ENCODE measurements at regions not wholly inside any gene's neighbourhood (a gene's known extent, or its start where the extent isn't known, plus 50 kb on each side); places are given as distances from the start of the nearest gene placed in this dataset.

DNA sequence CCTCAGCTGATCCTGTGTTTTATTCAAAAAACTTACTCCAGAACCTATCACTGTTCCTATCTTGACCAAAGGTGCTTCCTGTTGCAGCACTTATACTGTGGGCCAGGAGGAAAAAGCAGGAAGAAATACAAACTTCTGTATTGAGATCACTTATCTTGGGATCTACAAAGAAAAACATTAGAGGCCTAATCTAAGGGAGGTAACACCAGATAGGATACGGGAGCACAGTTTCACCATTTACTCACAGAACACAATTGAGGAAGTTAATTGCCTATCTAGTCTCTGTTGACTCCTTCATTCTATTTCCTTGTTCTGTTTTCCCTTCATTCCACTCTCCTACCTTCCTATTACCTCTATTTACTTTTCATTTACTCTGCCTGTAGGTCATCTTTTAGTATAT is 287.2 kb upstream of the LINC00305 start:
- Histone ChIP-seq H4K20me1 (ENCODE audit: insufficient read depth) (no peaks in the 10 kb centered on the region), H3K79me2 (ENCODE audit: insufficient read depth, low read depth) (no peaks in the 10 kb centered on the region), H3K36me3 (ENCODE audit: insufficient read depth) (no peaks in the 10 kb centered on the region), H3K4me1 (ENCODE audit: low read depth, poor library complexity, severe bottlenecking) (no peaks in the 10 kb centered on the region), H2AFZ (ENCODE audit: low read depth) (no peak overlapping the region), H3K27ac (no peak overlapping the region), H3K9ac (no peak overlapping the region), H3K4me2 (no peak overlapping the region), H3K27me3 (ENCODE audit: insufficient read depth, low read depth) (no peaks in the 10 kb centered on the region), H3K4me3 (IDR thresholded peaks at IDR 0.05; ENCODE audit: insufficient read depth, low read depth, low read length) (no peak overlapping the region)
- TF ChIP-seq, protein P1, sequence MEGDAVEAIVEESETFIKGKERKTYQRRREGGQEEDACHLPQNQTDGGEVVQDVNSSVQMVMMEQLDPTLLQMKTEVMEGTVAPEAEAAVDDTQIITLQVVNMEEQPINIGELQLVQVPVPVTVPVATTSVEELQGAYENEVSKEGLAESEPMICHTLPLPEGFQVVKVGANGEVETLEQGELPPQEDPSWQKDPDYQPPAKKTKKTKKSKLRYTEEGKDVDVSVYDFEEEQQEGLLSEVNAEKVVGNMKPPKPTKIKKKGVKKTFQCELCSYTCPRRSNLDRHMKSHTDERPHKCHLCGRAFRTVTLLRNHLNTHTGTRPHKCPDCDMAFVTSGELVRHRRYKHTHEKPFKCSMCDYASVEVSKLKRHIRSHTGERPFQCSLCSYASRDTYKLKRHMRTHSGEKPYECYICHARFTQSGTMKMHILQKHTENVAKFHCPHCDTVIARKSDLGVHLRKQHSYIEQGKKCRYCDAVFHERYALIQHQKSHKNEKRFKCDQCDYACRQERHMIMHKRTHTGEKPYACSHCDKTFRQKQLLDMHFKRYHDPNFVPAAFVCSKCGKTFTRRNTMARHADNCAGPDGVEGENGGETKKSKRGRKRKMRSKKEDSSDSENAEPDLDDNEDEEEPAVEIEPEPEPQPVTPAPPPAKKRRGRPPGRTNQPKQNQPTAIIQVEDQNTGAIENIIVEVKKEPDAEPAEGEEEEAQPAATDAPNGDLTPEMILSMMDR (conservative IDR thresholded peaks at IDR 0.05; ENCODE audit: low read depth, low read length): no peak

DNA sequence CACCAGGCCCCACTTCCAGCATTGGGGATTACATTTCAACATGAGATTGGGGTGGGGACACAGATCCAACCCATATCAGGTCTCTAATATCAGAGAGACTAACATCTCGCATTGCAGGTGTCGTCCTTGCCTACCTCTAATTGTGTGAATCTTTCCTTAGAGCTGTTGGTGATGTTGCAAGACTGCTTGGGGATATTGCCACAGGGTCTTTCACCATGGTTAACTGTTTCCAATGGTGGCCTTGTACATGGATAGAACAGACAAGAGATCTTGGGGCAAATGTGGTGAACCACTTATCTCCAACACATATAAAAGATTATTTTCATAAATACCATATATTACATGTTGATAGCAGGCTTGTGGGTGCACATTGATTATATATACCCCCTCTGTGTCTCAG is 270.3 kb upstream of the LINC00305 start:
- H4K20me1 ChIP-seq (ENCODE audit: insufficient read depth): no peaks in the 10 kb centered on the region
- no peak overlapping the region for H3K4me3 ChIP-seq (IDR thresholded peaks at IDR 0.05; ENCODE audit: insufficient read depth, low read depth, low read length)
- no peaks in the 10 kb centered on the region for H3K36me3 ChIP-seq (ENCODE audit: insufficient read depth)
- no peaks in the 10 kb centered on the region for H3K79me2 ChIP-seq (ENCODE audit: insufficient read depth, low read depth)
- TF ChIP-seq, protein P1 (conservative IDR thresholded peaks at IDR 0.05; ENCODE audit: low read depth, low read length): no peak
- no peaks in the 10 kb centered on the region for H3K4me1 ChIP-seq (ENCODE audit: low read depth, poor library complexity, severe bottlenecking)
- no peak overlapping the region for H3K4me2 ChIP-seq
- no peak overlapping the region for H2AFZ ChIP-seq (ENCODE audit: low read depth)
- H3K27ac ChIP-seq: no peak overlapping the region
- H3K9ac ChIP-seq: no peak overlapping the region
- no peaks in the 10 kb centered on the region for H3K27me3 ChIP-seq (ENCODE audit: insufficient read depth, low read depth)

GRCh38 chr18:64416990-64417389 is 268.1 kb upstream of the LINC00305 start:
- no peak overlapping the region for H3K9ac ChIP-seq
- no peak overlapping the region for H3K27ac ChIP-seq
- H3K4me2 ChIP-seq: no peak overlapping the region
- H3K4me1 ChIP-seq (ENCODE audit: low read depth, poor library complexity, severe bottlenecking): no peaks in the 10 kb centered on the region
- no peaks in the 10 kb centered on the region for H3K36me3 ChIP-seq (ENCODE audit: insufficient read depth)
- H3K27me3 ChIP-seq (ENCODE audit: insufficient read depth, low read depth): no peaks in the 10 kb centered on the region
- no peaks in the 10 kb centered on the region for H4K20me1 ChIP-seq (ENCODE audit: insufficient read depth)
- no peaks in the 10 kb centered on the region for H3K79me2 ChIP-seq (ENCODE audit: insufficient read depth, low read depth)
- no peak overlapping the region for H3K4me3 ChIP-seq (IDR thresholded peaks at IDR 0.05; ENCODE audit: insufficient read depth, low read depth, low read length)
- H2AFZ ChIP-seq (ENCODE audit: low read depth): no peak overlapping the region
- TF ChIP-seq, protein P1 (conservative IDR thresholded peaks at IDR 0.05; ENCODE audit: low read depth, low read length): no peak

- no peaks in the 10 kb centered on the region for H3K27me3 ChIP-seq (ENCODE audit: insufficient read depth, low read depth)
- no peaks in the 10 kb centered on the region for H4K20me1 ChIP-seq (ENCODE audit: insufficient read depth)
- H3K27ac ChIP-seq: no peak overlapping the region
- H3K4me2 ChIP-seq: no peak overlapping the region
- H3K4me1 ChIP-seq (ENCODE audit: low read depth, poor library complexity, severe bottlenecking): no peaks in the 10 kb centered on the region
- H3K79me2 ChIP-seq (ENCODE audit: insufficient read depth, low read depth): no peaks in the 10 kb centered on the region
- no peaks in the 10 kb centered on the region for H3K36me3 ChIP-seq (ENCODE audit: insufficient read depth)
- TF ChIP-seq, protein P1 (conservative IDR thresholded peaks at IDR 0.05; ENCODE audit: low read depth, low read length): no peak
- no peak overlapping the region for H3K4me3 ChIP-seq (IDR thresholded peaks at IDR 0.05; ENCODE audit: insufficient read depth, low read depth, low read length)
- no peak overlapping the region for H3K9ac ChIP-seq
- no peak overlapping the region for H2AFZ ChIP-seq (ENCODE audit: low read depth)
These were observed 266.3 kb upstream of the LINC00305 start for GRCh38 chr18:64415218-64415617.

Measured in KMS-11 (cell line).